ENCODE measurements at regions not wholly inside any gene's neighbourhood (a gene's known extent, or its start where the extent isn't known, plus 50 kb on each side); places are given as distances from the start of the nearest gene placed in this dataset.

- TF ChIP-seq, protein P1, sequence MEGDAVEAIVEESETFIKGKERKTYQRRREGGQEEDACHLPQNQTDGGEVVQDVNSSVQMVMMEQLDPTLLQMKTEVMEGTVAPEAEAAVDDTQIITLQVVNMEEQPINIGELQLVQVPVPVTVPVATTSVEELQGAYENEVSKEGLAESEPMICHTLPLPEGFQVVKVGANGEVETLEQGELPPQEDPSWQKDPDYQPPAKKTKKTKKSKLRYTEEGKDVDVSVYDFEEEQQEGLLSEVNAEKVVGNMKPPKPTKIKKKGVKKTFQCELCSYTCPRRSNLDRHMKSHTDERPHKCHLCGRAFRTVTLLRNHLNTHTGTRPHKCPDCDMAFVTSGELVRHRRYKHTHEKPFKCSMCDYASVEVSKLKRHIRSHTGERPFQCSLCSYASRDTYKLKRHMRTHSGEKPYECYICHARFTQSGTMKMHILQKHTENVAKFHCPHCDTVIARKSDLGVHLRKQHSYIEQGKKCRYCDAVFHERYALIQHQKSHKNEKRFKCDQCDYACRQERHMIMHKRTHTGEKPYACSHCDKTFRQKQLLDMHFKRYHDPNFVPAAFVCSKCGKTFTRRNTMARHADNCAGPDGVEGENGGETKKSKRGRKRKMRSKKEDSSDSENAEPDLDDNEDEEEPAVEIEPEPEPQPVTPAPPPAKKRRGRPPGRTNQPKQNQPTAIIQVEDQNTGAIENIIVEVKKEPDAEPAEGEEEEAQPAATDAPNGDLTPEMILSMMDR (IDR thresholded peaks at IDR 0.05), result no peak
- TF ChIP-seq POLR2AphosphoS5 (IDR thresholded peaks at IDR 0.05; ENCODE audit: low read depth, low read length) (no peak), TAF1 (IDR thresholded peaks at IDR 0.05; ENCODE audit: borderline replicate concordance, low read depth, low read length) (no peak)
These were observed 72.5 kb downstream of the ADRA2C start for GRCh38 chr4:3838437-3839380.
